ENCODE measurements at regions not wholly inside any gene's neighbourhood (a gene's known extent, or its start where the extent isn't known, plus 50 kb on each side); places are given as distances from the start of the nearest gene placed in this dataset.
"Not testable (repeated sequence)": the region's sequence is repeated elsewhere in the genome, so short reads cannot be mapped to it uniquely, and the experiment has no call there.

DNA sequence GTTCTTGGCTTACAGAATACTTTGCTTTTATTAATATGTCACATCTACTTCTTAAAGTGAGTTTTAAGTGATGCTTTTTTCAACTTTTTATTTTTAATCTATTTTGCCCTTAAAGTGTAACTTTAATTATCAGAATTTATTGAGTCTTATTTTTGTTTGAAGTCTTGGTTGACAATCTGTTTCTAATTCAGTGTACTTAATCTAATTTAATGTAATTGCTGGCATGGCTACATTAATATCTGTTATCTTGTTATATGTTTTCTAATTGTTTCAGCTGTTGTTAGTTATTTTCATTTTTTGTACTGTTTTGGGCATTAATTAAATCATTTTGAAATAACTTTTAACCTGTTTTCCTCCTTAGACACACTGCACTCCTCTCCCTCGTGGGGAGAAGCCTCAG lies 558.7 kb upstream of the EYS start:
- Histone ChIP-seq H4K20me1 (ENCODE audit: insufficient read depth, low read depth, low read length) (no peaks in the 10 kb centered on the region), H3K9ac (ENCODE audit: low read length) (no peak overlapping the region), H3K4me2 (ENCODE audit: low read depth, low read length, poor library complexity, severe bottlenecking) (no peak overlapping the region), H3K27ac (ENCODE audit: low read length) (no peak overlapping the region), H3K4me3 (ENCODE audit: low read length) (no peak overlapping the region), H3K9me3 (ENCODE audit: low read length) (peaks cover 7% of the 10 kb centered on the region; the same call in 1 of the 2 replicates), H2AFZ (ENCODE audit: low read length) (no peak overlapping the region), H3K27me3 (ENCODE audit: low read length) (no peaks in the 10 kb centered on the region), H3K36me3 (ENCODE audit: insufficient read depth, low read length) (no peaks in the 10 kb centered on the region), H3K9me2 (replicated peaks; ENCODE audit: insufficient read depth, low read length) (no peaks in the 10 kb centered on the region), H3K4me1 (ENCODE audit: low read length) (no peaks in the 10 kb centered on the region), H3K79me2 (ENCODE audit: low read length) (no peaks in the 10 kb centered on the region)
- DNase-seq = no peak

DNA sequence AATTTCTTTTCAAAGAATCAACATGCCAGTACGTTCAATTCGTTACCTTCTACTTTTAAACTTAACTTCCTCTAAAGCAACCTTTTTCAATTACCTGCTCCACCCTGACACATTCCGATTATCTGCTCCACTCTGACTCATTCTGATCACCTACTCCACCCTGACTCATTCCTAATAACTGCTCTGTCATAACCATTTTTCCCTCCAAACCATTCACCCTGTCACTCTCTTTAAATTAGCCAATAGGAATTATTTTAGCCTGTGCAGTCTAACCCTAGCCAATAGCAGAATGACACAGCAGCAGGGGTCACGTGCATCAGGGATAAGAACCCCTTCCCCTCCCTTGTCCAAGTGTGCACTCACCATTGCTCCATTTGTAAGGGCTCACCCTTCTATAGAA lies 557.4 kb upstream of the EYS start:
- Histone ChIP-seq H3K4me3 (ENCODE audit: low read length) (no peak overlapping the region), H3K27me3 (ENCODE audit: low read length) (no peaks in the 10 kb centered on the region), H3K27ac (ENCODE audit: low read length) (no peak overlapping the region), H3K4me2 (ENCODE audit: low read depth, low read length, poor library complexity, severe bottlenecking) (no peak overlapping the region), H3K9me3 (ENCODE audit: low read length) (peaks cover 7% of the 10 kb centered on the region; the same call in 1 of the 2 replicates), H3K4me1 (ENCODE audit: low read length) (no peaks in the 10 kb centered on the region), H3K9me2 (replicated peaks; ENCODE audit: insufficient read depth, low read length) (no peaks in the 10 kb centered on the region), H2AFZ (ENCODE audit: low read length) (no peak overlapping the region), H3K9ac (ENCODE audit: low read length) (no peak overlapping the region), H3K79me2 (ENCODE audit: low read length) (no peaks in the 10 kb centered on the region), H3K36me3 (ENCODE audit: insufficient read depth, low read length) (no peaks in the 10 kb centered on the region), H4K20me1 (ENCODE audit: insufficient read depth, low read depth, low read length) (no peaks in the 10 kb centered on the region)
- no peak for DNase-seq

GRCh38 chr6:66258731-66259487 lies 551.9 kb upstream of the EYS start:
- H3K9me2 ChIP-seq (replicated peaks; ENCODE audit: insufficient read depth, low read length); H4K20me1 ChIP-seq (ENCODE audit: insufficient read depth, low read depth, low read length); H3K79me2 ChIP-seq (ENCODE audit: low read length); H3K36me3 ChIP-seq (ENCODE audit: insufficient read depth, low read length); H2AFZ ChIP-seq (ENCODE audit: low read length); H3K4me1 ChIP-seq (ENCODE audit: low read length); H3K4me2 ChIP-seq (ENCODE audit: low read depth, low read length, poor library complexity, severe bottlenecking); H3K27ac ChIP-seq (ENCODE audit: low read length); H3K4me3 ChIP-seq (ENCODE audit: low read length); H3K9ac ChIP-seq (ENCODE audit: low read length); DNase-seq; H3K27me3 ChIP-seq (ENCODE audit: low read length); H3K9me3 ChIP-seq (ENCODE audit: low read length): not testable (repeated sequence)

DNA sequence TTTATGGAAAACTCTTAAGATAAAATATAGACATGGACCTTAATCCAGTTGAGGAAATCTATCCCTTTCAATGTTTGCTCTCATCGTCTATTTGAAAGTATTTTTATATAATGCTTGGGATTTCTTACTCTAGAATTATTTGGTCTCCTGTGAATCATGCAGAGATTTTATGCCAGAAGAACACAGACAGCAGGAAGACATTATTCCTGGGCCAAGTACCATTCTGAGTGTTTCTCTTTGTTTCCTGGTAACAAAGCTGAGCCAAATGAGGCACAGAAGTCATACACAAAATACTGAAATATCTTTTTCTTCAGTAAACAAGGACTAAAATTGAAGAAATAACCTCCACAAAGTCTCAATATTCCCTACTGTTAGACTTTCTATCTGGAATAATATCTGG lies 538.2 kb upstream of the EYS start:
- Histone ChIP-seq H3K9ac (ENCODE audit: low read length) (no peak overlapping the region), H3K27me3 (ENCODE audit: low read length) (no peaks in the 10 kb centered on the region), H2AFZ (ENCODE audit: low read length) (no peak overlapping the region), H3K4me1 (ENCODE audit: low read length) (no peaks in the 10 kb centered on the region), H4K20me1 (ENCODE audit: insufficient read depth, low read depth, low read length) (no peaks in the 10 kb centered on the region), H3K4me2 (ENCODE audit: low read depth, low read length, poor library complexity, severe bottlenecking) (no peak overlapping the region), H3K36me3 (ENCODE audit: insufficient read depth, low read length) (no peaks in the 10 kb centered on the region), H3K79me2 (ENCODE audit: low read length) (no peaks in the 10 kb centered on the region), H3K27ac (ENCODE audit: low read length) (no peak overlapping the region), H3K4me3 (ENCODE audit: low read length) (no peak overlapping the region), H3K9me2 (replicated peaks; ENCODE audit: insufficient read depth, low read length) (no peaks in the 10 kb centered on the region), H3K9me3 (ENCODE audit: low read length) (peaks cover 4% of the 10 kb centered on the region; the same call in 1 of the 2 replicates)
- DNase-seq = no peak

DNA sequence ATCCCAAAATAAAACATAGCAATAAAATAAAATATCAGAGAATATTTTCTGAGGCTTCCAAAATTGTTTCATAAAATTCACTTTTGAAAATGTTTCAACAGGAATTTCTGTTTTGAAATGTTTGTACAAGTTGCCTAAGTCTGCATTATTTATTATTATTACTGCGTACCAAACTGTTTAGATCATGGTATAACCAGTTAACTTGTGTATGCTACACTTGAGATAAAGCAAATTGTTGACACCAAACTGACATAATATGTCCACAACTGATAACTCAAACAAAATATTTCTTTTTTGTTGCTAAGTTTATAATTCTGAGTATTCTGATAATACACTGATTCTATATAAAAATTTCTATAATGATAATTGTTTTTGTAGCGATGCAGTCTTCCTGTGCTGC lies 531.8 kb upstream of the EYS start:
- no peak overlapping the region for H3K4me2 ChIP-seq (ENCODE audit: low read depth, low read length, poor library complexity, severe bottlenecking)
- DNase-seq = no peak
- no peaks in the 10 kb centered on the region for H4K20me1 ChIP-seq (ENCODE audit: insufficient read depth, low read depth, low read length)
- no peak overlapping the region for H2AFZ ChIP-seq (ENCODE audit: low read length)
- H3K9me3 ChIP-seq (ENCODE audit: low read length) = no peaks in the 10 kb centered on the region; the same call in 1 of the 2 replicates
- no peaks in the 10 kb centered on the region for H3K36me3 ChIP-seq (ENCODE audit: insufficient read depth, low read length)
- H3K4me1 ChIP-seq (ENCODE audit: low read length) = no peaks in the 10 kb centered on the region
- no peaks in the 10 kb centered on the region for H3K27me3 ChIP-seq (ENCODE audit: low read length)
- H3K27ac ChIP-seq (ENCODE audit: low read length) = no peak overlapping the region
- H3K4me3 ChIP-seq (ENCODE audit: low read length) = no peak overlapping the region
- H3K79me2 ChIP-seq (ENCODE audit: low read length) = no peaks in the 10 kb centered on the region
- H3K9ac ChIP-seq (ENCODE audit: low read length) = no peak overlapping the region
- H3K9me2 ChIP-seq (replicated peaks; ENCODE audit: insufficient read depth, low read length) = no peaks in the 10 kb centered on the region

DNA sequence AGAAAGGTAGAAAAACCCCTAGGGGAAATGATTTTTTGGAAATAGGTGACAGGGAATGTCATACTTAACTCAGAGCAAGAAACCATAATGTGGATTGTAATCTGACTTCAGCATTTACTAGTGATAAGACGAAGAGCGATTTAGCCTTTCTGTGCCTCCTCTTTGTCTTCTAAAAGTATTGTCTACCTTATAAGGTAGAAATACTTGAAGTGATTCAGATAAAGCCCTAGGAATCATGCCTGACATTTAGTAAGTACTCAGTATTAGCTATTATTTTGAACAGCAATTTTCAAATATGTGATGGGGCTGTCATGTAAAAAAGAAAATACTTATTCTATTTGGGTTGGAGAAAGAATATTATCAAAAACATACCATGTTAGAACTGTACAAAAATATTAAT lies 525.9 kb upstream of the EYS start:
- no peaks in the 10 kb centered on the region for H4K20me1 ChIP-seq (ENCODE audit: insufficient read depth, low read depth, low read length)
- no peaks in the 10 kb centered on the region for H3K79me2 ChIP-seq (ENCODE audit: low read length)
- no peak overlapping the region for H3K4me3 ChIP-seq (ENCODE audit: low read length)
- no peak overlapping the region for H3K4me2 ChIP-seq (ENCODE audit: low read depth, low read length, poor library complexity, severe bottlenecking)
- no peaks in the 10 kb centered on the region for H3K27me3 ChIP-seq (ENCODE audit: low read length)
- H3K9ac ChIP-seq (ENCODE audit: low read length) = no peak overlapping the region
- no peaks in the 10 kb centered on the region for H3K9me2 ChIP-seq (replicated peaks; ENCODE audit: insufficient read depth, low read length)
- no peak for DNase-seq
- no peaks in the 10 kb centered on the region for H3K36me3 ChIP-seq (ENCODE audit: insufficient read depth, low read length)
- H3K27ac ChIP-seq (ENCODE audit: low read length) = no peak overlapping the region
- H3K4me1 ChIP-seq (ENCODE audit: low read length) = no peaks in the 10 kb centered on the region
- H3K9me3 ChIP-seq (ENCODE audit: low read length) = peaks cover 11% of the 10 kb centered on the region
- H2AFZ ChIP-seq (ENCODE audit: low read length) = no peak overlapping the region

DNA sequence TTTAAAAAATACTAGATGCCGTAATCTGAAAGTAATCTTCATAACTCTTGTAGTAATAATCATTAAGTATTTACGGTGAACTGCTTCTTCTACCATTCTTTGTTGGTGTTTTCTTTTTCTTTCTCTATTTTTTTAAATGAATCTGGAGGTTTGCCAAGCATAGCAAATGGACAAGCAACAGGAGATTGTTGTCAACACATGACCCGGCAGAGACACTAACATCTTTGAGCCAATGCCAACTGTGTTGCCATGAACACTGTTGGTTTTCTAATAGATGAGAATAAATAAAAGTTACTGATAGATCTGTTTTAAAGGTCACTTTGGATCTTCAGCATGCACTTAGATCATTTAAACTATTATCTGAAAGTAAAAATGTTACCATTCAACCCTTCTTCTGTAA lies 523.6 kb upstream of the EYS start:
- no peaks in the 10 kb centered on the region for H3K36me3 ChIP-seq (ENCODE audit: insufficient read depth, low read length)
- no peak overlapping the region for H3K27ac ChIP-seq (ENCODE audit: low read length)
- H3K9me2 ChIP-seq (replicated peaks; ENCODE audit: insufficient read depth, low read length) = no peaks in the 10 kb centered on the region
- no peak overlapping the region for H3K9ac ChIP-seq (ENCODE audit: low read length)
- H3K4me2 ChIP-seq (ENCODE audit: low read depth, low read length, poor library complexity, severe bottlenecking) = no peak overlapping the region
- no peaks in the 10 kb centered on the region for H4K20me1 ChIP-seq (ENCODE audit: insufficient read depth, low read depth, low read length)
- no peak for DNase-seq
- H3K9me3 ChIP-seq (ENCODE audit: low read length) = peaks cover 14% of the 10 kb centered on the region
- H3K27me3 ChIP-seq (ENCODE audit: low read length) = no peaks in the 10 kb centered on the region
- H3K79me2 ChIP-seq (ENCODE audit: low read length) = no peaks in the 10 kb centered on the region
- H3K4me1 ChIP-seq (ENCODE audit: low read length) = no peaks in the 10 kb centered on the region
- H3K4me3 ChIP-seq (ENCODE audit: low read length) = no peak overlapping the region
- no peak overlapping the region for H2AFZ ChIP-seq (ENCODE audit: low read length)

DNA sequence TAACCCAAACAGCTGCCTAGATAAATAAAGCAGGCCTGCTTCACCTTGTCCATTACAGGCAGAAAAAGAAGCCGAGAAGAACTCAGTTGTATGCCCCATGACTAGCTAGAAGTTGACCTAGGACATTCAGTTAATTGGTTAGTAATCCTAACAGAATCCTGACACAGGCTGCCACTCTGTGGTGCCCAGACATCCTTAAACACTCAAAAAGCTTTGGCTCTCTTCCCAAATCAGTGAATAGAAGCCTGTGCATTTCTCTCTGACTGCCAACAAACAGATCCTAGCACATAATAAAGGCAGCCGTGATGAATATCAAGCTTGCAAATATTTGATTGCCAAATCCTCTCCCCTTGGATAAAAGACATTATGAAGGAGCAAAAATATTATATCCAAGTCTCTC lies 519.1 kb upstream of the EYS start:
- H3K79me2 ChIP-seq (ENCODE audit: low read length) = no peaks in the 10 kb centered on the region
- H3K9me3 ChIP-seq (ENCODE audit: low read length) = peaks cover 26% of the 10 kb centered on the region
- no peaks in the 10 kb centered on the region for H3K36me3 ChIP-seq (ENCODE audit: insufficient read depth, low read length)
- no peaks in the 10 kb centered on the region for H4K20me1 ChIP-seq (ENCODE audit: insufficient read depth, low read depth, low read length)
- H3K27me3 ChIP-seq (ENCODE audit: low read length) = no peaks in the 10 kb centered on the region
- no peaks in the 10 kb centered on the region for H3K4me1 ChIP-seq (ENCODE audit: low read length)
- H3K9me2 ChIP-seq (replicated peaks; ENCODE audit: insufficient read depth, low read length) = no peaks in the 10 kb centered on the region
- no peak overlapping the region for H2AFZ ChIP-seq (ENCODE audit: low read length)
- H3K27ac ChIP-seq (ENCODE audit: low read length) = no peak overlapping the region
- no peak overlapping the region for H3K4me2 ChIP-seq (ENCODE audit: low read depth, low read length, poor library complexity, severe bottlenecking)
- no peak overlapping the region for H3K4me3 ChIP-seq (ENCODE audit: low read length)
- no peak for DNase-seq
- H3K9ac ChIP-seq (ENCODE audit: low read length) = no peak overlapping the region

Data from Karpas-422 (cell line).